ENCODE measurements at regions not wholly inside any gene's neighbourhood (a gene's known extent, or its start where the extent isn't known, plus 50 kb on each side); places are given as distances from the start of the nearest gene placed in this dataset.

- TF ChIP-seq, protein P1, sequence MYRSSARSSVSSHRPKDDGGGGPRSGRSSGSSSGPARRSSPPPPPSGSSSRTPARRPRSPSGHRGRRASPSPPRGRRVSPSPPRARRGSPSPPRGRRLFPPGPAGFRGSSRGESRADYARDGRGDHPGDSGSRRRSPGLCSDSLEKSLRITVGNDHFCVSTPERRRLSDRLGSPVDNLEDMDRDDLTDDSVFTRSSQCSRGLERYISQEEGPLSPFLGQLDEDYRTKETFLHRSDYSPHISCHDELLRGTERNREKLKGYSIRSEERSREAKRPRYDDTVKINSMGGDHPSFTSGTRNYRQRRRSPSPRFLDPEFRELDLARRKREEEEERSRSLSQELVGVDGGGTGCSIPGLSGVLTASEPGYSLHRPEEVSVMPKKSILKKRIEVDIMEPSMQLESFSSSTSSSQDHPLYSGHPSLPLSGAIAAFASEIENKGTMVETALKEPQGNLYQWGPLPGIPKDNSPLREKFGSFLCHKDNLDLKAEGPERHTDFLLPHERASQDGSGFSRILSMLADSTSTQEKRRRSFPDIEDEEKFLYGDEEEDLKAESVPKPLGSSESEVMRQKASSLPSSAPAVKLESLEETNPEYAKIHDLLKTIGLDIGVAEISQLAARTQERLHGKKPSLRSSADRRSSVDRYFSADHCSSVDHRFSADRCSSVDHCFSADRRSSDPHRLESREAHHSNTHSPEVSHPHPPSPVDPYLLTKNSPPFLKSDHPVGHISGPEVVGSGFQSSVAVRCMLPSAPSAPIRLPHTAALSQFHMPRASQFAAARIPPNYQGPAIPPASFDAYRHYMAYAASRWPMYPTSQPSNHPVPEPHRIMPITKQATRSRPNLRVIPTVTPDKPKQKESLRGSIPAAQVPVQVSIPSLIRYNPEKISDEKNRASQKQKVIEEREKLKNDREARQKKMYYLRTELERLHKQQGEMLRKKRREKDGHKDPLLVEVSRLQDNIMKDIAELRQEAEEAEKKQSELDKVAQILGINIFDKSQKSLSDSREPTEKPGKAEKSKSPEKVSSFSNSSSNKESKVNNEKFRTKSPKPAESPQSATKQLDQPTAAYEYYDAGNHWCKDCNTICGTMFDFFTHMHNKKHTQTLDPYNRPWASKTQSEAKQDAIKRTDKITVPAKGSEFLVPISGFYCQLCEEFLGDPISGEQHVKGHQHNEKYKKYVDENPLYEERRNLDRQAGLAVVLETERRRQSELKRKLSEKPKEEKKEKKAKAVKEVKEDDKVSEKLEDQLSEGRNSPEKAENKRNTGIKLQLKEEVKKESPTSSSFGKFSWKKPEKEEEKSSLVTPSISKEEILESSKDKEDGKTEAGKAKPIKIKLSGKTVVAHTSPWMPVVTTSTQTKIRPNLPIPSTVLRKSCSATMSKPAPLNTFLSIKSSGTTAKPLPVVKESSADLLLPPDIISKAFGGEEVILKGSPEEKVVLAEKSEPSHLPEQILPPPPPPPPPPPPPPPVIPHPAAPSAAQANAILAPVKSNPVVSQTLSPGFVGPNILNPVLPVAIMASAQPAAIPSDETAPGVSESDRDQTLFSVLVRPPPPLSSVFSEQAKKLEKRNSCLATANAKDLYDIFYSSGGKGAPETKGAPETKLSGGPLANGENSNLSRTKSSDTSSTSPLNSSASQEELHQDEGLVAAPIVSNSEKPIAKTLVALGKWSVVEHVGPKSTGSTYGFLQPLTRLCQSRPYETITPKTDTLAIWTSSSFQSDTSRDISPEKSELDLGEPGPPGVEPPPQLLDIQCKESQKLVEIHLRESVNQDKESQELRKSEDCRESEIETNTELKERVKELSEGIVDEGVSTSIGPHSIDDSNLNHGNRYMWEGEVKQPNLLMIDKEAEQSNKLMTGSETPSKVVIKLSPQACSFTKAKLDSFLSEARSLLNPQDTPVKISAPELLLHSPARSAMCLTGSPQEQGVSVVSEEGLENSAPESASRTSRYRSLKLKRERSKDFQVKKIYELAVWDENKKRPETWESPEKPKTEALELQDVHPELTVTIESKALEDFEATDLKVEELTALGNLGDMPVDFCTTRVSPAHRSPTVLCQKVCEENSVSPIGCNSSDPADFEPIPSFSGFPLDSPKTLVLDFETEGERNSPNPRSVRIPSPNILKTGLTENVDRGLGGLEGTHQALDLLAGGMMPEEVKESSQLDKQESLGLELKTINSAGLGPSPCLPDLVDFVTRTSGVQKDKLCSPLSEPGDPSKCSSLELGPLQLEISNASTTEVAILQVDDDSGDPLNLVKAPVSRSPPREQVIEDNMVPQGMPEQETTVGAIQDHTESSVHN (CRISPR knock-in tag; IDR thresholded peaks at IDR 0.05) = no peak
- TF ChIP-seq FOXK1 (CRISPR knock-in tag; IDR thresholded peaks at IDR 0.05; ENCODE audit: borderline replicate concordance, low read depth) (no peak), PAWR (CRISPR knock-in tag; IDR thresholded peaks at IDR 0.05; ENCODE audit: borderline replicate concordance) (no peak), MXD3 (CRISPR knock-in tag; IDR thresholded peaks at IDR 0.05) (no peak), ZFY (CRISPR knock-in tag; IDR thresholded peaks at IDR 0.05) (no peak)
- TF ChIP-seq, protein P2, sequence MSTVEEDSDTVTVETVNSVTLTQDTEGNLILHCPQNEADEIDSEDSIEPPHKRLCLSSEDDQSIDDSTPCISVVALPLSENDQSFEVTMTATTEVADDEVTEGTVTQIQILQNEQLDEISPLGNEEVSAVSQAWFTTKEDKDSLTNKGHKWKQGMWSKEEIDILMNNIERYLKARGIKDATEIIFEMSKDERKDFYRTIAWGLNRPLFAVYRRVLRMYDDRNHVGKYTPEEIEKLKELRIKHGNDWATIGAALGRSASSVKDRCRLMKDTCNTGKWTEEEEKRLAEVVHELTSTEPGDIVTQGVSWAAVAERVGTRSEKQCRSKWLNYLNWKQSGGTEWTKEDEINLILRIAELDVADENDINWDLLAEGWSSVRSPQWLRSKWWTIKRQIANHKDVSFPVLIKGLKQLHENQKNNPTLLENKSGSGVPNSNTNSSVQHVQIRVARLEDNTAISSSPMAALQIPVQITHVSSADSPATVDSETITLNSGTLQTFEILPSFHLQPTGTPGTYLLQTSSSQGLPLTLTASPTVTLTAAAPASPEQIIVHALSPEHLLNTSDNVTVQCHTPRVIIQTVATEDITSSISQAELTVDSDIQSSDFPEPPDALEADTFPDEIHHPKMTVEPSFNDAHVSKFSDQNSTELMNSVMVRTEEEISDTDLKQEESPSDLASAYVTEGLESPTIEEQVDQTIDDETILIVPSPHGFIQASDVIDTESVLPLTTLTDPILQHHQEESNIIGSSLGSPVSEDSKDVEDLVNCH (CRISPR knock-in tag; IDR thresholded peaks at IDR 0.05) = no peak
These were observed 120.9 kb downstream of the CHIC2 start (continued) for GRCh38 chr4:53943345-53944085.
